Inferior parietal cortex (tissue), 1 donor: ENCODE measurements at regions not wholly inside any gene's neighbourhood (a gene's known extent, or its start where the extent isn't known, plus 50 kb on each side); places are given as distances from the start of the nearest gene placed in this dataset.
"Not testable (repeated sequence)": the region's sequence is repeated elsewhere in the genome, so short reads cannot be mapped to it uniquely, and the experiment has no call there.

Experiments used
- DNase-seq: peaks from one replicate; pipeline ENCODE4 v3.0.0-alpha.2; 2016; ENCODE audit errors: extremely low spot score

DNA sequence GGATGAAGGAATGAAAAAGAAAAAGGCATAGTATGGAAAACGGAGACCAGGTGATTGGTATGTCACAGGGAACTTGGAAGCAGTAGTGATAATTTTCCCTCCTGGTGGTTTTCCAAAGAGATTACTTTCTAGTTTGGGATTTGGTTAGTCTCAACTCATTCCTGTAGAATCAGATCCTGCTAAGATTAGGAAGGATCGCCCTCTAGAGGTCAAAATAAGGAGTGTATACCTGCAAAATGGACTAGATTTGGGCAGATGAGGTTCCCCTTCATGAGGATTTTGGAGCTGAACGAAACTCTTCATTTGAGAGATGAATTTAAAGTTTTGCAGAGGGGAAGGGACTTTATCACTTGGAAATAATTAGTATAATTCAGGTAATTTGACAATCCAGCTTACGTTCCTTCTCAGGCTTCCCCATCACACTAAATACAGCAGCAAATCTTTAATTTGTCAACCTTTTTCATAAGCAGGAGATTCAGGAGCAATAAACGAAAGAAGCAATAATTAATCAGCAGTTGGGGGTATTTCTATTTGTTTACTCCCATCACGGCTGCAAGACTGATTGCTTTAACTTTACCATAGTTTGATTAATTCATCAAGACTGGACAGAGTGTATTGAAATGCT is 65.2 kb downstream of the CCDC195 start:
- peak; percentile 87 for DNase-seq

- not testable (repeated sequence) for DNase-seq
These were observed 62.5 kb upstream of the CUL3 start for GRCh38 chr2:224647684-224648083.

DNA sequence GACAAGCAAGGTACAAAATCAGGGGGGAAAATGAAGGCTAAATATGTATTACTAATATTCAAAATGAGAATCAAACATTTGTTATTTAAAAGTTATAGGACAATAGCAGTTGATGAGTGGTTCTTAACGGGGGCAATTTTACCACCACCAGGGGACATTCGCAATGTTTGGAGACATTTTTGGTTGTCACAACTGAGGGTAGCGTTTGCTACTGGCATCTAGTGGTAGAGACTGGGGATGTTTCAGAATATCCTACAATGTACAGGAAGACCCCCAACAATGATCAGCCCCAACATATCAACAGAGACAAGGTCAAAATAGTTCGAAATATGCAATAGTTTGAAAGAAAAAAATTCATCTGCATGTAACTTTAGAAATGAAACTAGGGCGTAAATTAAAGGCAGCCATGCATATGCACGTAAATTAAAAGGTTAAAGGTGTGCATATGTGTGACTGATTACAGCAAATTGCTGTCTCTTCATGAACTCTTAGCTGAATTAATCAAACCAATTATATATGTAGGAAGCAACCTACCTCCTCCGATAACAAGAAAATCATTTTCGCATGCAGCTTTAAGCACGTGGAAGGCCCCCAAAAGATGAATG is 61.2 kb upstream of the CUL3 start:
- no peak for DNase-seq

DNA sequence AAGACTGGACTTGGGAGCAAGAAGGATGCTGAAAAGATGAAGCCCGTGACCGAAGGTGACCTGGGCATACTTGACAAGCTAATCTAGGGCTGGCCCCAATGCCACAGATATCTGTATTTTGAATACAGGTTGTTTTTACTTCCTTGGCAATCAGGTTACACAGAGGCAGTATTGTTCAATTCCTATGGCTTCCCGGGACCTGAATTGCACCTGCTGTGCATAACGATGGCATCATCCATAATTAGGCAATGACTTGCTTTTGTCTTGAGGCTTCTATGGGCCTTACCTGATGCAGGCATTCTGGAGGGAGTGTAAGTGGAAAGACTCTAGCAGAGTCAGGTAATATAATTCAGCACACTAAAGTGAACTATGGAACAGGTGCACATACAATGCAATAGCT is 60.6 kb upstream of the CUL3 start:
- no peak for DNase-seq

DNA sequence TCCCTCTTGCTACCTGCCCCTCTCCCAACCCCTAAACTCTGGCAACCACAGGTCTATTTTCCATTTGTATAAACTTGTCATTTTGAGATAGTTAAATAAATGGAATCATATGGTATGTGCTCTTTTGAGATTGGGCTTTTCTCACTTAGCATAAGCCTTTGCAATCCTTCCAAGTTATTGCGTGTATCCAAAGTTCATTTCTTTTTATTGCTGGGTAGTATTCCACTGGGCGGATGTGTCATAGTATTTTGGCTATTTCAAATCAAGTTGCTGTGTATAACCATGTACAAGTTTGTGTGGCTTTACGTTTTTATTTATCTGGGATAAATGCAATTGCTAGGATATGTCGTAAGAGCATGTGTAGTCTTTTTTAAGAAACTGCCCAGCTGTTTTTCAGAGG is 55.5 kb upstream of the CUL3 start:
- DNase-seq = no peak

DNA sequence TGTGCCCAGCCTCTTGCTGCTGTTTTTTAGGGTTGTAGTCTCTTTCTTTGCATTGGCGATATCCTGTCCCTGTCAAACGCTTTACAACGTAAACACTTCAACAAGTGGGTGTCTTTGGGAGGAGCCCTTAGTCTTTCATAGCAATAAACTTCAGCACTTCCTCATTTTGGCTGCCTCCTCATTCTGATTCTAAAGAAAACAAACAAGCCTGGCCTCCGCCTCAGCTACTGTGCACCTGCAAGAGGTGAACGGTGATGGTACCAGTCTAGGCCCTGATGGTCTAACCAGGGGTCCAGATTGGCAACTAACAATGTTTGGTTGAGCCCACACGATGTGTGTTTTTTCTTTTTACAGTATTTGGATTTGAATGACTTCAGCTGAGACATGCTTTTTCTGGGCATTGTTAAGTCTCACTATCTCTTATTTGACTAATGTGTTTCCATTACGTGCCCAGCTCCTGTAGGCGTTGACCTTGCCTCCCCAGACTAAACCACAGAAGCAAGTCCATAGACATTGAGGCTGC is 53.2 kb upstream of the CUL3 start:
- no peak for DNase-seq
